Esophagus mucosa (tissue), 1 donor: ENCODE measurements at regions not wholly inside any gene's neighbourhood (a gene's known extent, or its start where the extent isn't known, plus 50 kb on each side); places are given as distances from the start of the nearest gene placed in this dataset.
"Not testable (repeated sequence)": the region's sequence is repeated elsewhere in the genome, so short reads cannot be mapped to it uniquely, and the experiment has no call there.

ENCODE experiments used
- ATAC-seq: fragments of 200-7000 bp; cut with Tn5 transposase; one replicate; pipeline ENCODE4 v1.9.1; 2020
- donor health status: DM: yes; HTN: yes; CAD: no.

- ATAC-seq: no peak
Measured at GRCh38 chr9:103068753-103069152, 73.6 kb downstream of the CYLC2 start.

- ATAC-seq: no peak
Measured at GRCh38 chr9:103078581-103078980, 83.4 kb downstream of the CYLC2 start.

DNA sequence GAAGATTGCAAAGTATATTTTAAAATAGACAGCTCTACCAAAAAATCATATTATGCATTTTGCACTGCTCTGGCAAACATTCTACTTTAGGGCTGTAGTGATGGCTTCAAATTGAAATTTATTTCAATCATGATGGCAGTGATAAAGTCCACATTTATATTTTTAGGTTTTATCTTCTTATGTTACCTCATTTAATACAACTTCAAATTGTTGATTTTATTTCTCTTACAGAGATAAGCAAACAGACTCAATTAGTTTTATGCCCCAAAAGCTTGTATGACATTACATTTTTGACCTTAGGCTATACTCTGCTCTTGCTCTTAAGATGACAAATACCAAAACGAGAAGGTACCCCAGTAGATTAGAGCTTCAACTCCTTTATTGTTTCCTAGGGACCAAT, 87.4 kb downstream of the CYLC2 start:
- no peak for ATAC-seq

GRCh38 chr9:103089357-103089756, 94.2 kb downstream of the CYLC2 start:
- ATAC-seq: no peak

DNA sequence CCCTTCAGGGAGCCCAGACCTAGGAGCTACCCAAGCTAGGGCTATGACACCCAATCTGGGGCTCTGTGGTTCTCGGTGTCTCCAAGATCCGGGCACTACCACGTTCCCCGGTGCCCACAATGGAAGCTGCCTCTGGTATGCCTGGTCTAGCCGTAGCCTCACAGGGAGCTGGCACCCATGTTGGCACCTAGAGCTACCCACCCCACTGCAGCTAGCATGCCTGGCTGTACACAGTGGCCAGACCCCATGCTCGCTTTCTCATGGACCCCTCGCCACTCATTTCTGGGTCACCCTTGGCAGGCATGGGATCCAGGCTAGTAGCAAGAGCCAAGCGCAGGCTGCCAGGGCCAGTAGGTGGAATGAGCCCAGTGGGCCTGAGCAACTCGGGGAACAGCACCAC, 109.0 kb downstream of the CYLC2 start:
- no peak for ATAC-seq

DNA sequence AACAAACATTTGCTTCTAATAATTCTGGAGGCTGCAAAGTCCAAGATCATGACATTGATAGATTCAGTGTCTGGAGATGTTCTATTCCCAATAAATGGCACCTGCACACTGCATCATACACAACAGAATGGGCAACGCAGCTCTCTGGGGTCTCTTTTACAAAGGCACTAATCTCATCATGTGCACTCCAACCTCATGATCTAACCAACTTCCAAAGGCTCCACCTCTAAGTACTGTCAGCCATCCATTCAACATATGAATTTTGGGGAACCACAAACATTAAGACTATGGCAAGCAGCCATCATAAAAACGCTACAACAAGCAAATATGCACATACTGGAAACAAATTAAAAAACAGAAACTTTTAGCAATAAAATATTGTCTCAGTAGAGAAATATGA, 121.1 kb downstream of the CYLC2 start:
- ATAC-seq: no peak

- no peak for ATAC-seq
Measured at GRCh38 chr9:103126494-103126893, 131.4 kb downstream of the CYLC2 start.

DNA sequence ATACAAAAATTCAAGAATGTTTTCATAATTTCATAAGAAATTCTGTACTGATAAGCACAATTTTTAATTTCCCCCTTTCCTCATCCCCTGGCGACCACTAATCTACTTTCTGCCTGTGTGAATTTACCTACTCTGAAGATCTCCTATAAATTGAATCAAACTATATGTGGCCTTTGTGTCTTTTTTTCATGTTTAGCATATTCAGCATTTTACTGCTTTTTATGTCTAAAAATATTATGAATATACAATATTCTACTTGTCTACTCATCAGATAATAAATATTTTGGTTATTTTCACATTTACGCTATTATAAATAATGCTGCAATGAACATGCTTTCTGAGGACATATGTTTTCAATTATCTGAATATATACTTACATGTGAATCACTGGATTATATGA, 144.8 kb downstream of the CYLC2 start:
- no peak for ATAC-seq

DNA sequence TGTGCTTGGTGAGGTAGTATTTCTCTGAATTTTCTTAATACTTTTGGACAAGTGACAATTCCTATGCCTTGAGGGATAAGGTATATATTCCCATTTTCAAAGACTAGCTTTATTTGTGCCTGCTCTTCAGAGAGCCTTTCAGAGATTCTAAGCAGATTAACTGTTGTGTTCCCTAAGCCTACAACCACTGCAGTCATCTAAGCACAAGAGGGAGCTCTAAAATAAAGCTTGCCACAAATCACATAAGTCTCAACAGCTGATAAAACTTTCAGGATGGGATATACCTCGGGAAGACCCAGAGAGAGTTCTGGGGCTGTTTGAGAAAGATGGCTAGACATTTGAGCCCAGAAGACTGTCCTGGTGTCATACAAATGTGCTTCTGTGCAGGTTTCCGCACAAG, 157.3 kb downstream of the CYLC2 start:
- no peak for ATAC-seq

DNA sequence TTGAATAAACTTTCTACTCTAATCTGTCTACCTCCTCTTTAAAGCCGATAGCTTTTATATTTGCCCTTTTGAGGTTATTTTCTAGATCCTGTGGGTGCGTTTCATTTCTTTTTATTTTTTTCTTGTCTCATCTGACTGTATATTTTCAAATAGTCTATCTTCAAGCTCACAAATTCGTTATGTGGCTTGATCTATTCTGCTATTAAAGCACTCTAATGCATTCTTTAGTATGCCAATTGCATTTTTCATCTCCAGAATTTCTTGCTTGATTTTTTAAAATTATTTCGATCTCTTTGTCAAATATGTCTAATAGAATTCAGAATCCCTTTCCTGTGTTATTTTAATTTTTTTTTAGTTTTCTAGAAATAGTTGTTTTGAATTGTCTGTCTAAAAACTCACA, 172.4 kb downstream of the CYLC2 start:
- ATAC-seq: no peak

DNA sequence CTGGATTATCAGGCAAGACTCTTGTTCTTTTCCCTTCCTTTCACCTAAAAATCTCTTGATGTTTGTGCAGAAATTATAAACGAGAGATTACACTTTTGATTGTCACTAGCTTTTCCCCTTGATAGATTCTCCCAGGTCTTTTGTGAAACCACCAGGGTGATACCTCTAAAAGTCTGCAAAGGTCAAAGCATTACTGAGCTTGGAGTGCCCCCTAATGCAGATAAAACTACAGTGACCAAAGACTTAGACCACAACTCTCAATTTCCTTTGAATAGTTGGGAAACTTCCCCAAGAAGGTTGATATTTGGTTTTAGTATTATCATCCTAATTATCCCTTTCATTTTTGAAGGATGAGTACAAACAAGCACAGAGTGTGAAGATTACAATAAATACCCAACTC, 173.1 kb downstream of the CYLC2 start:
- no peak for ATAC-seq

GRCh38 chr9:103169798-103170197, 174.7 kb downstream of the CYLC2 start:
- ATAC-seq: no peak

- peak; percentile 83 for ATAC-seq
Measured at GRCh38 chr9:103183701-103184171, 188.6 kb downstream of the CYLC2 start.

DNA sequence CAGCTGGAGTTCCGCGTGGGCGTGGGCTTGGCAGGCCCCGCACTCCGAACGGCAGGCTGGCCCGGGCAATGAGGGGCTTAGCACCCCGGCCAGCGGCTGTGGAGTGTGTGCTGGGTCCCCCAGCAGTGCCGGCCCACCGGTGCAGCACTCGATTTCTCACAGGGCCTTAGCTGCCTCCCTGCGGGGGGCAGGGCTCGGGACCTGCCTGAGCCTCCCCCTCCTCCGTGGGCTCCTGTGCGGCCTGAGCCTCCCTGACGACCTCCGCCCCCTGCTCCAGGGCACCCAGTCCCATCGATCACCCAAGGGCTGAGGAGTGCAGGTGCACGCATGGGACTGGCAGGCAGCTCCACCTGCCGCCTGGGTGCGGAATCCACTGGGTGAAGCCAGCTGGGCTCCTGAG, 191.8 kb downstream of the CYLC2 start:
- no peak for ATAC-seq

GRCh38 chr9:103188781-103189350, 193.7 kb downstream of the CYLC2 start:
- ATAC-seq: no peak

DNA sequence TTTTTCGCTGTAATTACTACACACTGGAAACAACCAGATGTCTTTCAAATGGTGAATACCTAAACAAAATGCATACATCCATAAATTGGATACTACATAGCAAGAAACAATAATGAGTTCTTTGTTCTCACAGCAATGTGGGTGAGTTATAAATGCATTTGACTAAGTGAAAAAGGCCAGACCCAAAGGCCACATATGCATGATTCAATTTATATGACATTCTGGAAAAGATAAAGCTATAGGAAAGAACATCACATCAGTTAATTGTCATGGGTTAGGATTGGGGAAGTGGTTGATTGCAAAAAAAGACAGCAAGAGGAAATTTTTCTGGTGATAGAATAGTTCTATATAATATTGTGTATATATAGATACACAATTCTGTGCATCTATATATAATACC, 198.9 kb downstream of the CYLC2 start:
- no peak for ATAC-seq

GRCh38 chr9:103203172-103203571, 208.0 kb downstream of the CYLC2 start:
- ATAC-seq: no peak

DNA sequence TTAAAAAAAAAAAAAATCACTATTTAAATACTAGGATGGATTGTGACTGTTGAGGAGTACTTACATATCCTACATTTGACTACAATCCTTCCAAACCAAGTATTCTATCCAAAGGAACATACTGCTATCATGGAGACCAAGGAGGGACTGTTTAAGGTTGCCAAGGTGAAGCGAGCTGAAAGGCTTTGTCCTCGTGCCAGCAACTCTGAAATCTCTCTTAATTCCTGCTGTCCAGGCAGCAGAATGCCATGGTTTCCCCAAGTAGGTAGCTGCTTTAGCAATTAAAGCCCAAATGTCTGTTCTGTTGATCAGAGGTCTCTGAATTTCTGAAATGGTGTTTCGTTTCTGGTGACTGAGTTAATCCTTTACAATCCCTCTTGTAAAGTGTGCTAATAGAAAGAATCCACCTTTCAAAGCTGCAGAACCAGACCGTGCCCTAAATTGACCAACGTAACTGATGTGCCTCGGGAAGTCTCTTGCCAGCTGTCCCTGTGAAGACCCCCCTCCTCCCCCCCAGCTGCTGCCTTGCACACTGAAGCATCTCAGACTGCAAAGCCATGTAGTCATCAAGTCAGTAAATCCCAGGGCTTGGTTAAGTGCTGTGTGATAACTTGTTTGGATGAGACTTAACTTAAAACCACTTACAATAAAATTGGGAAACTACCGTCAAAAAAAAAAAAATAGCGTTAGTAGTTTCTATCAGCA, 210.9 kb downstream of the CYLC2 start:
- peak; percentile 39 for ATAC-seq

- no peak for ATAC-seq
Measured at GRCh38 chr9:103210607-103211006, 215.5 kb downstream of the CYLC2 start.

DNA sequence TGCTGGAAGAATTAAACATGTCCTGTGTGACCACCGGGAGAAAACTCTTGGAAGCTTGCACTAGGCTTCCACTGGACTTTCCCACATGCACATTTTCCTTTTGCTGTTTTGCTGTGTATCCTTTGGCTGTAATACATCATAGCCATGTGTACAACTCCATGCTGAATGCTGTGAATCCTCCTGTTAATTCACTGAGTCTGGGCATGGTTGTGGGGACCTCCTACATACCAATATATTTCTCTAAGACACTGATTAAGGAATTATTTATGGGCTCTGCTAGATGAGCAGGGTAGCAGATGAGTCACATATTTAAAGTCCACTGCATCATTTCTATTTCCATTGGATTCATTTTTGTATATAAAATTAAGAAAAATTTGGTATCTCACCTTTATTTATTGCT, 220.1 kb downstream of the CYLC2 start:
- no peak for ATAC-seq

DNA sequence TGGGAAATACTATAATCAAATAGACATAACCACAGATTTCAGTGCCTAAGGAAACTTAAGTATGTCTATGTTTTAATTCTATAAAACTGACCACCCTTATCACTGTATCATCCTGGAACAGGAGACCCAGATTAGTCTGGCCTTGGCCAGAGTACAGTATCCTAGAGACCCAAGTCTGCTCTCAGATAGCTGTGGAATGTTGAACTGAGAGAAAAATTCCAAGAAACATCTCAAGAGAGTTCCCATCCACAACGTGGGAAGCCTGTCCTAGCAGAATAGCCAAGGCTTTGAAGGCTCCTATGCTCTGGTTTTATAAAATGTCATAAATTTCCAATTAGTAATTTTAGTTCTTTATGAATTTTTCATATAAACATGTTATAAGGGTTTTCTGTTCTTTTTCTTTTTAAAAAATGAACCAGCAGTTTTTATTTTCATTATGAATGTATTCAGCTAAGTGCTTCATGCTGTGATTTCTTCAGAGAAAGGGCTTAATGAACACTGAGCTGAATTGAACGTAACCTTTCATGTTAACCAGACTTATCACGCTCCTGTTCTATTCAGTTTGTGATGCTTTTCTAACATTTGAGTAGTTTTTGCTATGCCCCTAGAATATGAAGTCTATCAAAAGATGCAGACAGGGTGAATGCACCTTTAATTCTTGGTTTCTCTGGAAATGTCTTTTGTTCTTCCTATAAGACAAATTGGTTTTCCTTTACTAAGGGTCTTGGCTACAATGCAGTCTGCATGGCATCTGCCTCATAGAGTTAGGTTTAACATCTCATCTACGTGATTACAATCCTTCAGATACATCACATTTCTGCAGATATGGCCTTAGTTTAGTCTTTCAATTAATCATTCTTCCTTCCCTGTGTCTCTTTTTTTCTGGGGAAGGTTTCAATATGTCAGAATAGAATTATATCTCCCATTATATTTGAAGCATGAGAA, 230.8 kb downstream of the CYLC2 start:
- no peak for ATAC-seq

- no peak for ATAC-seq
Measured at GRCh38 chr9:103226647-103227013, 231.5 kb downstream of the CYLC2 start.

- not testable (repeated sequence) for ATAC-seq
Measured at GRCh38 chr9:103237571-103238109, 242.5 kb downstream of the CYLC2 start.
